T-helper 2 cell (primary cell): ENCODE measurements at regions not wholly inside any gene's neighbourhood (a gene's known extent, or its start where the extent isn't known, plus 50 kb on each side); places are given as distances from the start of the nearest gene placed in this dataset.
"Not testable (repeated sequence)": the region's sequence is repeated elsewhere in the genome, so short reads cannot be mapped to it uniquely, and the experiment has no call there.

Experiments
- DNase-seq, 5 experiments: peaks; one replicate each; pipeline versions ENCODE4 v3.0.0 to v3.0.0-alpha.2; 2012 to 2022

DNA sequence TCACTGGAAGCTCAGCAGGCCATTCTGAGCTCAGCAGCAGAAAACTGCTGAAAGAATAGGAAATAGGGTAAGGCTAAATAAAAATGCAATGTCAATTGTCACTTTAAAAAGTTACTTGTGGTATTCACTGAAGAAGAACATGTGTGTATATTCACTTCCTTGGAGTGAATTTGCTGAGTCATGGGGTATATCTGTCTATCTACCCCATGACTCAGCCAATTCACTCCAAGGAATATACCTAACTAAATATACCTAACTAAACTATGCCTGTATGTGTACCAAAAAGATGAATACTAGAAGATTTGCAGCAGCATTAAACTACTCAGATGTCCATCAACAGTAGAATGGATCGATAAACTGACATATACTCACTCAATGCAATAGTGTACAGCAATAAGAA, 69.5 kb upstream of the KCNAB1 start:
- no peak for DNase-seq

DNA sequence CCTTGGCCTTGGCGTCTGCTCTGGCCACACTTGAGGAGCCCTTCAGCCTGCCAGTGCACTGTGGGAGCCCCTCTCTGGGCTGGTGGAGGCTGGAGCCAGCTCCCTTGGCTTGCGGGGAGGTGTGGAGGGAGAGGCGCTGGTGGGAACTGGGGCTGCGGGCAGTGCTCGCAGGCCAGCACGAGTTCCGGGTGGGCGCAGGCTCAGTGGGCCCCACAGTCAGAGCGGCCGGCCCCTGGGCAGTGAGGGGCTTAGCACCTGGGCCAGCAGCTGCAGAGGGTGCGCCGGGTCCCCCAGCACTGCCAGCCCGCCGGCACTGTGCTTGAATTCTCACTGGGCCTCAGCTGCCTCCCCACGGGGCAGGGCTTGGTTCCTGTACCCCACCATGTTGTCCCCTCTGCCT, 68.7 kb upstream of the KCNAB1 start:
- no peak for DNase-seq

- DNase-seq = no peak
These were observed 68.3 kb upstream of the KCNAB1 start for GRCh38 chr3:156052115-156052514.

DNA sequence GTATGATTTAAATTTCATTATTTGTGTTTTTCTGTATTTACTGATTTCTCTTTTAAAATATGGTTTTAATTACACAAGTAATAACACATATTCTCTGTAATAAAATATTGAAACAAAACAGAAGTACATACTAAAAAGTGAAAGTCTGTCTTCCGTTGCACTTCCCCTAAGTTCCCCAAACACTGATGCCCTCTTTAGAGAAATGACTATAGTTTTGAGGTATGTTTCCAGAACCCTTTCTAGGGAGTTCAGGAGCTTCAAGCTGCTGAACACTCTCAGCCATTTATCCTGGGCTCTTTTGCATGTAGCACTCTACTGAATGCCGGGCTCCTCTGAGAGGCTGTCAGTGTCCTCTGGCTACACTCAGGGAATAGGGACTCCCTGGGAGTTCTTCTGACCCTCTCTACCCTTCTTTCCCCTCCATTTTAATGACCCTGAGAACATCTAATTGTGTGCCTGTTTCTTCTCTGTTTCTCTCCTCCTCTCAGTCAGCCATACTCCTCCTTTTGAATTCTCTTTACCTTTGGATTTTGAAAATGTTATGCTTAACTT, 60.4 kb upstream of the KCNAB1 start:
- DNase-seq = no peak

DNA sequence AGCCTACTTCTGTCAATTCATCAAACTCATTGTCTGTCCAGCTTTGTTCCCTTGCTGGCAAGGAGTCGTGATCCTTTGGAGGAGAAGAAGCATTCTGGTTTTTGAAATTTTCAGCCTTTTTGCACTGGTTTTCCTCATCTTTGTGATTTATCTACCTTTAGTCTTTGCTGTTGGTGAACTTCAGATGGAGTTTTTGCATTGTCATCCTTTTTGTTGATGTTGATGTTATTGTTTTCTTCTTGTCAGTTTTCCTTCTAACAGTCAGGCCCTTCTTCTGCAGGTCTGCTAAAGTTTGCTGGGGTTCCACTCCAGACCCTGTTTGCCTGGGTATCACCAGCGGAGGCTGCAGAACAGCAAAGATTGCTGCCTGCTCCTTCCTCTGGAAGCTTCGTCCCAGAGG, 52.2 kb upstream of the KCNAB1 start:
- DNase-seq = not testable (repeated sequence)

GRCh38 chr3:156070028-156070427, 50.4 kb upstream of the KCNAB1 start:
- no peak for DNase-seq
